ENCODE measurements at regions not wholly inside any gene's neighbourhood (a gene's known extent, or its start where the extent isn't known, plus 50 kb on each side); places are given as distances from the start of the nearest gene placed in this dataset.
A peak's percentile ranks its signal among the peaks of the same experiment; 100 is the strongest.

DNA sequence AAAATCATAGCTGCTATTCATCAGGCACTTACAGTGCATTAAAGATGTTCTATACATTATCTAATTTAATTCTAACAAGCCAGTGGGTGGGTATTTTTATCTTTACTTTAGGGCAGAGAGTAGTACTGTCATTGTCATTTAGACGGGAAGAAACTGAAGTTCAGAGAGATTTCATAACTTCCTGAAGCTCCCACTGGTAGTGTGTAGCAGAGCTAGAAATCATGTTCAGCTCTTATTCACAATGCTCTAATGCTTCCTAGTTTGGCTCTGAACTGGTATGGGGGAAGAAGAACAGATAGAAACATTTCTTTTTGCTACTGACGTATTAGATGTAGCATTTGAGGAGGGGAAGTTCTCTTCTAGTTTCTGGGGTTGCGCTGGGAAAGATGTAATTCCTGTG lies 116.7 kb downstream of the CYP26A1 start:
- no peak overlapping the region for H3K27ac ChIP-seq
- TF ChIP-seq CTCF (conservative IDR thresholded peaks at IDR 0.05), result no peak

DNA sequence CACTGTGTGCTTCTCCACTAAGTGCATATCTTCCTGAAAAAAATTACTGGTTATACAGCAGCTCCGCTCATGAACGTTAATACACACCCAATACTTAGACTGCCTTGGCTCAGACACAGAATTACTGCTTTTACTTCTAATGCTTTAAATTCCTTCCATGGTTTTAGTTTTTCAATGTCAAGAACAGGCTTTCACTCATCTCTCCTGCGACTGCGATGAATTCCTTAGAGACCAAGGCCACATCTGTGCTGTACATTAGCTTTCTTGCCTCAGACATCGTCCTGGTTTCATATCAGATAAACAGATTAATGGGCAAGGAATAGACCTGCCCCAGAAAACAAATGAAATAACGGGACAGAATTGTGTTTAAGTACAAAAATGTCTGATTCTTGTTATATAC lies 120.2 kb downstream of the CYP26A1 start:
- no peak for TF ChIP-seq CTCF (conservative IDR thresholded peaks at IDR 0.05)
- H3K27ac ChIP-seq, result no peak overlapping the region

GRCh38 chr10:93198401-93199131 lies 124.9 kb downstream of the CYP26A1 start:
- peak overlapping the region; percentile 47 for H3K27ac ChIP-seq
- TF ChIP-seq CTCF (conservative IDR thresholded peaks at IDR 0.05), result no peak

GRCh38 chr10:93199191-93199751 lies 125.6 kb downstream of the CYP26A1 start:
- no peak for TF ChIP-seq CTCF (conservative IDR thresholded peaks at IDR 0.05)
- peak overlapping the region; percentile 47 for H3K27ac ChIP-seq

- H3K27ac ChIP-seq, result no peak overlapping the region
- no peak for TF ChIP-seq CTCF (conservative IDR thresholded peaks at IDR 0.05)
Measured at GRCh38 chr10:93204494-93205485, 131.1 kb downstream of the CYP26A1 start.

GRCh38 chr10:93206652-93207051 lies 133.0 kb downstream of the CYP26A1 start:
- no peak overlapping the region for H3K27ac ChIP-seq
- no peak for TF ChIP-seq CTCF (conservative IDR thresholded peaks at IDR 0.05)
